ENCODE measurements at regions not wholly inside any gene's neighbourhood (a gene's known extent, or its start where the extent isn't known, plus 50 kb on each side); places are given as distances from the start of the nearest gene placed in this dataset.

- DNase-seq (ENCODE audit: low read depth): no peak
Observed at GRCh38 chr2:7931808-7932207, 750.0 kb upstream of the ID2 start.

GRCh38 chr2:7933672-7934071 lies 748.2 kb upstream of the ID2 start:
- DNase-seq (ENCODE audit: low read depth): no peak

- DNase-seq (ENCODE audit: low read depth): no peak
Observed at GRCh38 chr2:7934476-7934875, 747.4 kb upstream of the ID2 start.

GRCh38 chr2:7937082-7937481 lies 744.8 kb upstream of the ID2 start:
- DNase-seq (ENCODE audit: low read depth): no peak

- DNase-seq (ENCODE audit: low read depth): no peak
Observed at GRCh38 chr2:7940723-7941122, 741.1 kb upstream of the ID2 start.

GRCh38 chr2:7943446-7943845 lies 738.4 kb upstream of the ID2 start:
- no peak for DNase-seq (ENCODE audit: low read depth)

- DNase-seq (ENCODE audit: low read depth): no peak
Observed at GRCh38 chr2:7945026-7945425, 736.8 kb upstream of the ID2 start.

- no peak for DNase-seq (ENCODE audit: low read depth)
Observed at GRCh38 chr2:7950035-7950612, 731.7 kb upstream of the ID2 start.

GRCh38 chr2:7951001-7951400 lies 730.9 kb upstream of the ID2 start:
- DNase-seq (ENCODE audit: low read depth): no peak

GRCh38 chr2:7951490-7951889 lies 730.4 kb upstream of the ID2 start:
- DNase-seq (ENCODE audit: low read depth): no peak

GRCh38 chr2:7952046-7952745 lies 729.7 kb upstream of the ID2 start:
- no peak for DNase-seq (ENCODE audit: low read depth)

GRCh38 chr2:7953195-7953594 lies 728.7 kb upstream of the ID2 start:
- no peak for DNase-seq (ENCODE audit: low read depth)

GRCh38 chr2:7954234-7954633 lies 727.6 kb upstream of the ID2 start:
- DNase-seq (ENCODE audit: low read depth): no peak

- no peak for DNase-seq (ENCODE audit: low read depth)
Observed at GRCh38 chr2:7956126-7956689, 725.6 kb upstream of the ID2 start.

GRCh38 chr2:7961550-7961949 lies 720.3 kb upstream of the ID2 start:
- DNase-seq (ENCODE audit: low read depth): no peak

- no peak for DNase-seq (ENCODE audit: low read depth)
Observed at GRCh38 chr2:7962161-7962560, 719.7 kb upstream of the ID2 start.

- no peak for DNase-seq (ENCODE audit: low read depth)
Observed at GRCh38 chr2:7963787-7964186, 718.1 kb upstream of the ID2 start.

GRCh38 chr2:7966032-7966431 lies 715.8 kb upstream of the ID2 start:
- DNase-seq (ENCODE audit: low read depth): no peak

- no peak for DNase-seq (ENCODE audit: low read depth)
Observed at GRCh38 chr2:7967707-7968405, 714.0 kb upstream of the ID2 start.

- DNase-seq (ENCODE audit: low read depth): no peak
Observed at GRCh38 chr2:7969756-7970515, 711.9 kb upstream of the ID2 start.

GRCh38 chr2:7971248-7971647 lies 710.6 kb upstream of the ID2 start:
- no peak for DNase-seq (ENCODE audit: low read depth)

- DNase-seq (ENCODE audit: low read depth): no peak
Observed at GRCh38 chr2:7971841-7972240, 710.0 kb upstream of the ID2 start.

Measured in stimulated activated CD8-positive, alpha-beta memory T cell treated with anti-CD3 and anti-CD28 coated beads, Interleukin-12 subunit alpha, Interleukin-12 subunit beta, amount 100 ng/mL, for 4 hours (primary cell).